ENCODE measurements at regions not wholly inside any gene's neighbourhood (a gene's known extent, or its start where the extent isn't known, plus 50 kb on each side); places are given as distances from the start of the nearest gene placed in this dataset.

DNA sequence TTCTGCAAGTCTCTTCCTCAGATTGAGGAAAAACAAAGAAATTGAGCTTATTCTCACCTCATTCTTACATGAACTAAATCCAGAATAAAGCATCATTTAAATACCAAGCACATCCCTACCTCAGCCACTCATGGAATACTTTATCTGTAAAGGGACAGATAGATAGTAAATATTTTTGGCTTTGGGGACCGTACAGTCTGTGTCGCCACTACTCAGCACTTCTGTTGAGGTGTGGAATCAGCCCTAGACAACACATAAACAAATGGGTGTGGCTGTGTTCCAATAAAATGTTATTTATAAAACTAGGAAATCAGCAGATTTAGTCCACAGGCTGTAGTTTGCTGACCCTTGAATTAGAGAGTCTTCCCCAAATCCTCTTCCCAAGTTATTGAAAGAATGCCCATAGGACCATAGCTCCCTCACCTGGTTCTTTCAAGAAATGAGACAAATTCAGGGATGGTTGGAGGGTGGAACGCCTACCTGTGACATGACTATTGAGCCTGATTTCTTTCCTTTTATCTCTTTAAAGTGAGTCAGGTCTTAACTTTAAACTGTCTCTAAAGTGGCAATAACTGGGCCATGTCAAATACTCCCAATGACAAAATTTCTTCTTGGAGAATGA, 878.5 kb downstream of the USP25 start:
- TF ChIP-seq POLR2AphosphoS5 (IDR thresholded peaks at IDR 0.05) (no peak), EP300 (IDR thresholded peaks at IDR 0.05) (no peak), CTCF (IDR thresholded peaks at IDR 0.05) (no peak), POLR2A (IDR thresholded peaks at IDR 0.05) (no peak)
- no peak for DNase-seq (ENCODE audit: low spot score in 2 of 2)
- 85% methylated on average over 3 of the region's 3 CpGs for WGBS
- Histone ChIP-seq H3K27ac (no peak overlapping the region), H3K4me3 (no peak overlapping the region), H3K36me3 (peaks cover 7% of the 10 kb centered on the region), H3K27me3 (no peaks in the 10 kb centered on the region), H3K9me3 (no peaks in the 10 kb centered on the region), H3K4me1 (no peaks in the 10 kb centered on the region)

GRCh38 chr21:16619281-16619680, 889.5 kb downstream of the USP25 start:
- no peak for DNase-seq (ENCODE audit: low spot score in 2 of 2)
- Histone ChIP-seq H3K9me3 (no peaks in the 10 kb centered on the region), H3K27ac (no peak overlapping the region), H3K36me3 (no peaks in the 10 kb centered on the region), H3K4me1 (no peaks in the 10 kb centered on the region), H3K27me3 (no peaks in the 10 kb centered on the region), H3K4me3 (no peak overlapping the region)
- 97% methylated on average over 2 of the region's 2 CpGs for WGBS
- no peak for TF ChIP-seq POLR2AphosphoS5 (IDR thresholded peaks at IDR 0.05)
- TF ChIP-seq EP300 (IDR thresholded peaks at IDR 0.05), result no peak
- no peak for TF ChIP-seq CTCF (IDR thresholded peaks at IDR 0.05)
- TF ChIP-seq POLR2A (IDR thresholded peaks at IDR 0.05), result no peak

DNA sequence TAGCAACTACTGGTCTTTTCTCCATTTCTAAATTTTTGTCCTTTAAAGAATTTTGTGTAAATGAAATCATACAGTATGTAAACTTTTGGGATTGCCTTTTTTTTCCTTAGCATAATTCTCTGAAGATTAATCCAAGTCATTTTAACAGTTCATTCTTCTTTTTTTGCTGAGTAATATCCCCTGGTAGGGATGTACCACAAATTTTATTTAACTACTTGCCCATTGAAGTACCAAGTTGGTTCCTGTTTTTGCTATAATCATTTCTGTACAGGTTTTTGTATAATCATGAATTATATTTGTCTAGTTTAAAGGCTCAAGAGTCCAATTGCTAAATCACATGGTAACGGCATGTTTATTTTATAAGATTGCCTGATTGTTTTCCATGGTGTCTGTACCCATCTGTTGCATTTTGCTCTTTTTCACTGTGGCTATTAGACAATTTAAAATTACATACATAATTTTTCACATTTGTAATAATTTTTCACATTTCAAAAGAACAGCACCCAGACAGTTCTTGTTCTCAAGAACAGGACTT, 891.1 kb downstream of the USP25 start:
- Histone ChIP-seq H3K27ac (no peak overlapping the region), H3K27me3 (no peaks in the 10 kb centered on the region), H3K4me1 (no peaks in the 10 kb centered on the region), H3K9me3 (no peaks in the 10 kb centered on the region), H3K36me3 (no peaks in the 10 kb centered on the region), H3K4me3 (no peak overlapping the region)
- TF ChIP-seq EP300 (IDR thresholded peaks at IDR 0.05), result no peak
- TF ChIP-seq POLR2A (IDR thresholded peaks at IDR 0.05), result no peak
- TF ChIP-seq CTCF (IDR thresholded peaks at IDR 0.05), result no peak
- no peak for TF ChIP-seq POLR2AphosphoS5 (IDR thresholded peaks at IDR 0.05)
- 86% methylated on average over 1 of the region's 1 CpG for WGBS
- no peak for DNase-seq (ENCODE audit: low spot score in 2 of 2)

- Histone ChIP-seq H3K27me3 (no peaks in the 10 kb centered on the region), H3K36me3 (no peaks in the 10 kb centered on the region), H3K4me1 (no peaks in the 10 kb centered on the region), H3K9me3 (no peaks in the 10 kb centered on the region), H3K4me3 (no peak overlapping the region), H3K27ac (no peak overlapping the region)
- TF ChIP-seq POLR2AphosphoS5 (IDR thresholded peaks at IDR 0.05), result no peak
- TF ChIP-seq EP300 (IDR thresholded peaks at IDR 0.05), result no peak
- no peak for TF ChIP-seq POLR2A (IDR thresholded peaks at IDR 0.05)
- no peak for TF ChIP-seq CTCF (IDR thresholded peaks at IDR 0.05)
- DNase-seq (ENCODE audit: low spot score in 2 of 2), result no peak
- 73% methylated on average over 5 of the region's 5 CpGs for WGBS
Measured at GRCh38 chr21:16624479-16625118, 888.2 kb upstream of the CXADR start.

GRCh38 chr21:16625491-16625890, 887.4 kb upstream of the CXADR start:
- DNase-seq (ENCODE audit: low spot score in 2 of 2), result no peak
- no peaks in the 10 kb centered on the region for H3K27me3 ChIP-seq
- H3K27ac ChIP-seq, result no peak overlapping the region
- no peak for TF ChIP-seq POLR2A (IDR thresholded peaks at IDR 0.05)
- no peak for TF ChIP-seq EP300 (IDR thresholded peaks at IDR 0.05)
- no peak for TF ChIP-seq CTCF (IDR thresholded peaks at IDR 0.05)
- TF ChIP-seq POLR2AphosphoS5 (IDR thresholded peaks at IDR 0.05), result no peak
- no peaks in the 10 kb centered on the region for H3K9me3 ChIP-seq
- peaks cover 2% of the 10 kb centered on the region for H3K36me3 ChIP-seq
- H3K4me1 ChIP-seq, result no peaks in the 10 kb centered on the region
- H3K4me3 ChIP-seq, result no peak overlapping the region
- 60% methylated on average over 1 of the region's 1 CpG for WGBS

Data from suprapubic skin (tissue), 4 donors.